Naive thymus-derived CD4-positive, alpha-beta T cell (primary cell): ENCODE measurements at regions not wholly inside any gene's neighbourhood (a gene's known extent, or its start where the extent isn't known, plus 50 kb on each side); places are given as distances from the start of the nearest gene placed in this dataset.
A peak's percentile ranks its signal among the peaks of the same experiment; 100 is the strongest.
"Not testable (repeated sequence)": the region's sequence is repeated elsewhere in the genome, so short reads cannot be mapped to it uniquely, and the experiment has no call there.

Experiments used
- ATAC-seq: fragments of 150-1000 bp; cut with Tn5 transposase; 2 replicates; pipeline ENCODE4 v1.10.0; 2021; ENCODE audit warnings: mild to moderate bottlenecking, moderate library complexity
- CTCF ChIA-PET: fragments of 350-600 bp; sonication (Branson Sonifier 250); formaldehyde crosslinking; loops from one replicate; lab custom pipeline; 2021; ENCODE audit warnings: antibody characterized with exemption; lab: Charles Lee
- POLR2A ChIA-PET: fragments of 350-600 bp; sonication (Branson Sonifier 250); formaldehyde crosslinking; loops from one replicate; lab custom pipeline; 2021; ENCODE audit warnings: antibody characterized with exemption, inconsistent platforms; lab: Charles Lee
- DNase-seq, 9 donors: peaks; one replicate each; pipeline versions ENCODE4 v3.0.0 to v3.0.0-alpha.2; 2020 to 2022; ENCODE audit warnings: mixed read lengths in 1 of 9
- H3K27ac ChIP-seq: one replicate; pipeline ENCODE4 v1.7.0; 2013; ENCODE audit warnings: mild to moderate bottlenecking, low read depth, low read length, moderate library complexity
- H3K27me3 ChIP-seq, 2 donors: one replicate each; pipeline ENCODE4 v1.7.0; 2013; ENCODE audit warnings: low read length in 2 of 2, mild to moderate bottlenecking in 2 of 2, moderate library complexity in 2 of 2; ENCODE audit not compliant: control insufficient read depth in 2 of 2, insufficient read depth in 2 of 2
- H3K36me3 ChIP-seq, 3 experiments: 1 replicate in 2 of 3; 2 replicates in 1 of 3; pipeline ENCODE4 v1.7.0; 2013; ENCODE audit warnings: low read length in 3 of 3, mild to moderate bottlenecking in 3 of 3, moderate library complexity in 1 of 3; ENCODE audit not compliant: insufficient read depth in 3 of 3, control insufficient read depth in 2 of 3
- H3K4me1 ChIP-seq, 2 donors: one replicate each; pipeline ENCODE4 v1.7.0; 2013; ENCODE audit warnings: low read length in 2 of 2, mild to moderate bottlenecking in 2 of 2, moderate library complexity in 1 of 2; ENCODE audit not compliant: control insufficient read depth in 2 of 2, insufficient read depth in 2 of 2
- H3K4me3 ChIP-seq: 2 replicates; pipeline ENCODE4 v1.7.0; 2013; ENCODE audit warnings: mild to moderate bottlenecking, low read length
- H3K9me3 ChIP-seq, 3 experiments: 1 replicate in 2 of 3; 2 replicates in 1 of 3; pipeline ENCODE4 v1.7.0; 2013; ENCODE audit warnings: low read length in 3 of 3; ENCODE audit not compliant: control insufficient read depth in 2 of 3
- H3K27ac Mint-ChIP-seq, 9 donors: one replicate each; pipeline ENCODE4 v1.8.0; 2020 to 2022; ENCODE audit warnings: mixed read lengths in 9 of 9, mild to moderate bottlenecking in 8 of 9, moderate library complexity in 5 of 9, inconsistent platforms in 2 of 9
- H3K27me3 Mint-ChIP-seq, 5 donors: one replicate each; pipeline ENCODE4 v1.8.0; 2021 to 2022; ENCODE audit warnings: mixed read lengths in 5 of 5, mild to moderate bottlenecking in 1 of 5
- H3K36me3 Mint-ChIP-seq, 5 donors: one replicate each; pipeline ENCODE4 v1.8.0; 2020 to 2022; ENCODE audit warnings: mixed read lengths in 5 of 5, mild to moderate bottlenecking in 3 of 5, inconsistent platforms in 1 of 5
- H3K4me1 Mint-ChIP-seq, 7 donors: one replicate each; pipeline ENCODE4 v1.8.0; 2020 to 2022; ENCODE audit warnings: mixed read lengths in 7 of 7, mild to moderate bottlenecking in 3 of 7, inconsistent platforms in 1 of 7
- H3K4me3 Mint-ChIP-seq, 10 donors: one replicate each; pipeline ENCODE4 v1.8.0; 2020 to 2022; ENCODE audit warnings: mild to moderate bottlenecking in 10 of 10, mixed read lengths in 10 of 10, moderate library complexity in 6 of 10, inconsistent platforms in 2 of 10
- H3K9me3 Mint-ChIP-seq, 11 donors: one replicate each; pipeline ENCODE4 v1.8.0; 2020 to 2022; ENCODE audit warnings: mixed read lengths in 11 of 11, mild to moderate bottlenecking in 4 of 11, inconsistent platforms in 1 of 11, moderate library complexity in 1 of 11
- intact Hi-C, 2 donors: fragments of 100-400 bp; cut with micrococcal nuclease; formaldehyde crosslinking; loops; one replicate each; pipeline ENCODE4 v1.15.1; 2023

- Histone ChIP-seq H3K4me1 (peaks cover 13 to 56% of the 10 kb centered on the region in 2 donors), H3K4me3 (no peak overlapping the region), H3K27ac (peak overlapping the region; percentile 70), H3K9me3 (no peaks in the 10 kb centered on the region), H3K27me3 (no peaks in the 10 kb centered on the region), H3K36me3 (no peaks in the 10 kb centered on the region)
- ChIA-PET POLR2A (interaction anchor here (0.6 to 4.0 kb wide), 6 partner anchors 19 to 329 kb away, joined by 3 to 58 read pairs (median 4); no protein-coding TSS in a partner anchor), CTCF (interaction anchor here (0.6 to 18.8 kb wide), 13 partner anchors 15 to 329 kb away, joined by 3 to 452 read pairs (median 6); no protein-coding TSS in a partner anchor)
- Mint-ChIP-seq H3K4me3 (peak overlapping the region in 6 of 10 donors; percentile 15 to 74 (median 66)), H3K36me3 (no peaks in the 10 kb centered on the region), H3K4me1 (peaks cover 44 to 94% (median 74%) of the 10 kb centered on the region in 7 donors), H3K27me3 (no peaks in the 10 kb centered on the region), H3K27ac (peak overlapping the region; percentile 38 to 98 (median 96)), H3K9me3 (no peaks in the 10 kb centered on the region)
- intact Hi-C loops, result loop anchor here (5.0 to 10.0 kb wide), 3 partner anchors 39 to 507 kb away; partner anchors contain the start of gene TAS2R38 (in 1 of the 2)
- ATAC-seq (no peak), DNase-seq (no peak)
Measured at GRCh38 chr7:142481548-142481947, 223.7 kb upstream of the PRSS58 start.

GRCh38 chr7:142478479-142479220 is 220.8 kb upstream of the PRSS58 start:
- Histone ChIP-seq H3K36me3 (no peaks in the 10 kb centered on the region), H3K4me1 (peaks cover 13 to 76% of the 10 kb centered on the region in 2 donors), H3K4me3 (no peak overlapping the region), H3K27me3 (no peaks in the 10 kb centered on the region), H3K9me3 (no peaks in the 10 kb centered on the region), H3K27ac (peak overlapping the region; percentile 62)
- ATAC-seq (peak; percentile 62), DNase-seq (peak in 2 of 9 donors; percentile 27 to 32)
- Mint-ChIP-seq H3K36me3 (no peaks in the 10 kb centered on the region), H3K4me1 (peaks cover 48 to 94% (median 85%) of the 10 kb centered on the region in 7 donors), H3K9me3 (no peaks in the 10 kb centered on the region), H3K27ac (peak overlapping the region; percentile 43 to 96 (median 90)), H3K4me3 (peak overlapping the region in 9 of 10 donors; percentile 22 to 84 (median 71)), H3K27me3 (no peaks in the 10 kb centered on the region)
- CTCF ChIA-PET, result interaction anchor here (0.7 to 18.8 kb wide), 13 partner anchors 13 to 801 kb away, joined by 3 to 452 read pairs (median 4); no protein-coding TSS in a partner anchor
- POLR2A ChIA-PET, result interaction anchor here (1.0 to 4.4 kb wide), 7 partner anchors 10 to 333 kb away, joined by 3 to 40 read pairs (median 5); no protein-coding TSS in a partner anchor
- intact Hi-C loops, result loop anchor here (1.0 kb wide), 2 partner anchors 8 to 15 kb away; no protein-coding TSS in a partner anchor

- H3K4me3 Mint-ChIP-seq, result peak overlapping the region; percentile 61 to 84 (median 78)
- peaks cover 47 to 94% (median 85%) of the 10 kb centered on the region in 7 donors for H3K4me1 Mint-ChIP-seq
- not testable (repeated sequence) for H3K9me3 ChIP-seq, H3K4me3 ChIP-seq, DNase-seq, ATAC-seq, H3K27me3 Mint-ChIP-seq, H3K9me3 Mint-ChIP-seq, H3K36me3 ChIP-seq, H3K27me3 ChIP-seq, H3K36me3 Mint-ChIP-seq
- CTCF ChIA-PET, result interaction anchor here (0.7 to 18.8 kb wide), 11 partner anchors 12 to 331 kb away, joined by 3 to 452 read pairs (median 5); no protein-coding TSS in a partner anchor
- Histone ChIP-seq H3K4me1 (peaks cover 13 to 71% of the 10 kb centered on the region in 2 donors), H3K27ac (peak overlapping the region; percentile 62)
- intact Hi-C loops, result loop anchor here (1.0 kb wide), 2 partner anchors 8 to 14 kb away; no protein-coding TSS in a partner anchor
- H3K27ac Mint-ChIP-seq, result peak overlapping the region; percentile 78 to 96 (median 92)
- POLR2A ChIA-PET, result interaction anchor here (1.0 to 4.4 kb wide), 6 partner anchors 9 to 330 kb away, joined by 3 to 40 read pairs (median 5); no protein-coding TSS in a partner anchor
Measured at GRCh38 chr7:142477801-142478200, 219.9 kb upstream of the PRSS58 start.

GRCh38 chr7:142477079-142477651 is 219.3 kb upstream of the PRSS58 start:
- ChIA-PET CTCF (interaction anchor here (0.8 to 18.8 kb wide), 10 partner anchors 9 to 332 kb away, joined by 3 to 452 read pairs (median 4); no protein-coding TSS in a partner anchor), POLR2A (interaction anchor here (1.0 to 4.4 kb wide), 3 partner anchors 14 to 331 kb away, joined by 5 to 40 read pairs (median 7); no protein-coding TSS in a partner anchor)
- Mint-ChIP-seq H3K4me3 (peak overlapping the region; percentile 61 to 84 (median 79)), H3K36me3 (no peaks in the 10 kb centered on the region), H3K27ac (peak overlapping the region; percentile 78 to 96 (median 92)), H3K27me3 (no peaks in the 10 kb centered on the region), H3K4me1 (peaks cover 46 to 92% (median 85%) of the 10 kb centered on the region in 7 donors), H3K9me3 (no peaks in the 10 kb centered on the region)
- no peaks in the 10 kb centered on the region for H3K36me3 ChIP-seq
- no peaks in the 10 kb centered on the region for H3K9me3 ChIP-seq
- H3K27ac ChIP-seq, result peak overlapping the region; percentile 62
- peaks cover 10 to 66% of the 10 kb centered on the region in 2 donors for H3K4me1 ChIP-seq
- no peaks in the 10 kb centered on the region for H3K27me3 ChIP-seq
- no peak overlapping the region for H3K4me3 ChIP-seq
- ATAC-seq, result peak; percentile 45
- intact Hi-C loops, result no loop called here
- peak in 3 of 9 donors; percentile 19 to 50 (median 43) for DNase-seq

GRCh38 chr7:142476077-142476476 is 218.2 kb upstream of the PRSS58 start:
- POLR2A ChIA-PET, result interaction anchor here (1.1 to 4.4 kb wide), 3 partner anchors 13 to 332 kb away, joined by 3 to 40 read pairs (median 4); no protein-coding TSS in a partner anchor
- peak overlapping the region; percentile 50 for H3K27ac ChIP-seq
- peak overlapping the region in 7 of 10 donors; percentile 61 to 84 (median 79) for H3K4me3 Mint-ChIP-seq
- CTCF ChIA-PET, result interaction anchor here (1.1 to 18.8 kb wide), 4 partner anchors 7 to 63 kb away, joined by 3 to 452 read pairs (median 4); no protein-coding TSS in a partner anchor
- ATAC-seq (no peak), DNase-seq (no peak)
- H3K27me3 Mint-ChIP-seq, result peaks cover 0 to 3% (median 0%) of the 10 kb centered on the region in 5 donors
- H3K4me3 ChIP-seq, result no peak overlapping the region
- peaks cover 9 to 55% of the 10 kb centered on the region in 2 donors for H3K4me1 ChIP-seq
- no peaks in the 10 kb centered on the region for H3K9me3 Mint-ChIP-seq
- intact Hi-C loops, result no loop called here
- H3K36me3 ChIP-seq, result no peaks in the 10 kb centered on the region
- peak overlapping the region in 8 of 9 donors; percentile 84 to 96 (median 92) for H3K27ac Mint-ChIP-seq
- peaks cover 38 to 90% (median 81%) of the 10 kb centered on the region in 7 donors for H3K4me1 Mint-ChIP-seq
- H3K9me3 ChIP-seq, result no peaks in the 10 kb centered on the region
- H3K27me3 ChIP-seq, result no peaks in the 10 kb centered on the region
- peaks cover 0 to 5% (median 0%) of the 10 kb centered on the region in 5 donors for H3K36me3 Mint-ChIP-seq

GRCh38 chr7:142471820-142472219 is 214.0 kb upstream of the PRSS58 start:
- no peak overlapping the region for H3K4me3 ChIP-seq
- no peaks in the 10 kb centered on the region for H3K27me3 ChIP-seq
- Mint-ChIP-seq H3K36me3 (peaks cover 0 to 5% (median 1%) of the 10 kb centered on the region in 5 donors), H3K4me1 (peaks cover 45 to 99% (median 93%) of the 10 kb centered on the region in 7 donors), H3K27ac (peak overlapping the region in 6 of 9 donors; percentile 21 to 88 (median 50)), H3K27me3 (peaks cover 0 to 3% (median 0%) of the 10 kb centered on the region in 5 donors), H3K4me3 (peak overlapping the region in 1 of 10 donors; percentile 59), H3K9me3 (no peaks in the 10 kb centered on the region)
- intact Hi-C loops, result no loop called here
- H3K4me1 ChIP-seq, result peaks cover 0 to 63% of the 10 kb centered on the region in 2 donors
- no peak for ATAC-seq
- ChIA-PET CTCF (interaction anchor here (16.6 to 18.8 kb wide), 2 partner anchors 6 to 7 kb away, joined by 452 read pairs; no protein-coding TSS in a partner anchor), POLR2A (interaction anchor here (0.9 kb wide), 1 partner anchor 316 kb away, joined by 3 read pairs; no protein-coding TSS in a partner anchor)
- H3K9me3 ChIP-seq, result no peaks in the 10 kb centered on the region
- DNase-seq, result no peak
- no peaks in the 10 kb centered on the region for H3K36me3 ChIP-seq
- H3K27ac ChIP-seq, result no peak overlapping the region
